CD1c-positive myeloid dendritic cell (primary cell): ENCODE measurements at regions not wholly inside any gene's neighbourhood (a gene's known extent, or its start where the extent isn't known, plus 50 kb on each side); places are given as distances from the start of the nearest gene placed in this dataset.

ENCODE experiments used
- DNase-seq: peaks from one replicate; pipeline ENCODE4 v3.0.0-alpha.2; 2016; ENCODE audit errors: extremely low spot score

GRCh38 chr12:45549337-45549902 lies 180.1 kb upstream of the ARID2 start:
- no peak for DNase-seq

DNA sequence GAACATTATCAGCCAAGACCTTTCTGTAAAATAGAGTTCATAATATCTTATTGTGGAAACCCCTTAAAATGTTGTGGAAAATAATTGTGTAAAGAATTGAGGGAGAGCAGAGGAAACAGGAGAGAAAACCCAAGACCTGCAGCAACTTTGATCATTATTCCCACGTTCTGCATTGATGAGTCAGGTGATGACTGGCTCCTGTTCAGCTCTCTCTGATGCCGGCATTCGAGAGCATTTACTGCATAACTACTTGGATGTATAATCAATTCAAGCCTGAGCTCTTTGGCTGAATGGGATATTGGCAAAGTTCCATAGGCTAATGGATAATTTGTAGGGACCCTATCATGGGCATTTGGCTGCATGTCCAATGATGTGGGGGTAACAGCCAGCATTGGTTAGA lies 176.3 kb upstream of the ARID2 start:
- DNase-seq, result no peak

DNA sequence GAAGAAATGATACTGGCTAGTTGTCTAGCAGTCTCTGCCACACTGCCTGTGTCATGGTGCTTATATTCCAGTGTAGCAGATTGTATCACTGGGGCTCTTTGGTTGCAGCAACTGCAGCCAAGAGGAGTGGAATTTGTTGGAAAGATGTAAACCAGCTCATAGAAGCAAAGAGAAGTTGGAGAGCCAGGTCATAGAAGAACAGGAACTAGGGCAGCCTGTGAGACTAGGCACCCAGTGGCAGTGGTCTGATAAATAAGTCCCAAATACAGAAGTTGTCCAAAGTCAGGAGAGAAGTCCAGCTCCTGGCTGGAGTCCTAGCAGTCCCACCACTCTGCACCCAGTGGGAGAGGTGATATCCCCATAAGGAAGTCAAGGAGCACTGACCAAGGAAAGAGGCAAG lies 172.5 kb upstream of the ARID2 start:
- DNase-seq, result peak; percentile 78

DNA sequence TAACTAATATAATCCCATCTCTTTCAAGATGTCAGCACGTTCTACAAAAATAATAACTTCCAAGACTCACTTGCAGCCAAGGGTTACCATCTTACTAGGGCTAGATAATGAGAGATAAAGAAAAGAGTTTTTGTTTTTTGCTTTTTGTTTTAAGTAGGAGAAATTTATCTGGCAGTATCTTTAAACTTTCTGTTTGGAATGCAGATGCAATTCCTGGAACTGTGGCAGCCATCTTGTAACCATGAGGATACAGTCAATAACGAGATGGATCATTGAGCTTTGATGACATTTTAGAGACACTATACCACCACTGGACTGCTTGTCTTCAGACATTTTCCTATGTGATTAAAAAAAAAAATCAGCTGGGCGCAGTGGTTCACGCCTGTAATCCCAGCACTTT lies 171.2 kb upstream of the ARID2 start:
- no peak for DNase-seq

- DNase-seq, result no peak
Observed at GRCh38 chr12:45559537-45559936, 170.0 kb upstream of the ARID2 start.

- no peak for DNase-seq
Observed at GRCh38 chr12:45560689-45561088, 168.8 kb upstream of the ARID2 start.

DNA sequence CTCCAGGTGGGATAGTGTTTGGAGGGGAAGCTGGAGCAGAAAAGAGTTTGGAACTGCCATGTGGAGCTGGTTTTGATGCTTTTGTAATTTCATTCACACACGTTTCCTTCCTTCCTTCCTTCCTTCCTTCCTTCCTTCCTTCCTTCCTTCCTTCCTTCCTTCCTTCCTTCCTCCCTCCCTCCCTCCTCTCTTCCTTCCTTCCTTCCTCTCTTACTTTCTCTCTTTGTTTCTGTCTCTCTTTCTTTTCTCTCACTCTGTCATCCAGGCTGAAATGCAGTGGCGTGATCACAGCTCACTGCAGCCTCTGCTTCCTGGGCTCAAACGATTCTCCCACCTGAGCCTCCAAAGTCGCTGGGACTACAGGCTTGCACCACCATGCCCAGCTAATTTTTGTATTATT lies 168.0 kb upstream of the ARID2 start:
- no peak for DNase-seq

DNA sequence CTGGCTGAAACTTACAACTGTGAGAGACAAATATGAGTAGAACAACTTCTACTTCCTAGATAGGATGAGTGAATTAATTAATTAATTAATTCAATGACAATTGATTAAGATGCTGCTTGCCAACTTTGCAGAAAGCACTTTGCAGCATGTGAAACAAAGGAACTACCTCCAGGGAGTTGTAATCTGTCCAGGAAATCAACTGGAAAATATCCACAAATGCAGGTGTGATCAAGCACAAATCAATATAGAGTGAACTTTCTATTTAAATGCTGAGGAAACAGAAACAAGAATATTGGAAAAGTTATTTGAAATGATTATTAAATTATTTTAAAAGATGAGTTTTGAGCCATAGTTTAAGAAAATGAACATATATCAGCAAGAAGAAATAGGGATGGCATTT lies 163.9 kb upstream of the ARID2 start:
- no peak for DNase-seq

DNA sequence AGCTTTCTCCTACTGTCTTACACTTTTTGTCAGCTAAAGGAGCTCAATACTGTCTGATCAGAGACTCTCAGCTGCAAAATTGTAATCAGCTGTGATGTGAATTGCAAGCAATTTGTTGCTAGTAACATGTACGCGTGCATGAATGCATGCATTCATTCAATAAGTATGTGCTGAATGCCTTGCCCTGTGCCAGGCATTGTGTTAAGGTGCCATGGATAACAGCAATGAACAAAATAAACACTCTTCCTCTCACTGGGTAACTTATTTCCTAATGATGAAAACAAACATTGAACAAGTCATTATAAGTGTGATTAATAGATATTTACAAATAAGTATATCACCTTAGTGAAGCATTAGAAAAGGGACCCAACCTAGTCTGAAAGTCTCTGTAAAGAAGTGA lies 163.2 kb upstream of the ARID2 start:
- DNase-seq, result no peak

DNA sequence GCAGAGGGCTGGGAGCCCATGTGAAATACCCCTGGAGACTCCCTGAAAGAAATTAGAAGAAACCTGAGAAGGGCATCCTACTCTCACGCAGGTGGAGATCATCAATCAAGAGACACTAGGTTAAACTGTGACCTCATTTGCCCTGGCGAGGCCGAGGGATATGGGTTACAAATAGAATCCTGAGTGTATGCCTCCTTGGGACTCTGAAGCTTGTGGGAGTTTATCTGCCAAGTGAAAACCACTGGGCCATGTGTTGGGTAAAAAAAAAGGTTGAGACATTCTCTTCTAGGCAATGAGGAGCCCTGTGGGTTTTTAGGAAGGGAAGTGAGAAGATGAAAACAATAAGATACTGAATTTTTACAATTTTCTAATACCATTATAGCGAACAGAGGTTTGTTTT lies 160.7 kb upstream of the ARID2 start:
- no peak for DNase-seq

DNA sequence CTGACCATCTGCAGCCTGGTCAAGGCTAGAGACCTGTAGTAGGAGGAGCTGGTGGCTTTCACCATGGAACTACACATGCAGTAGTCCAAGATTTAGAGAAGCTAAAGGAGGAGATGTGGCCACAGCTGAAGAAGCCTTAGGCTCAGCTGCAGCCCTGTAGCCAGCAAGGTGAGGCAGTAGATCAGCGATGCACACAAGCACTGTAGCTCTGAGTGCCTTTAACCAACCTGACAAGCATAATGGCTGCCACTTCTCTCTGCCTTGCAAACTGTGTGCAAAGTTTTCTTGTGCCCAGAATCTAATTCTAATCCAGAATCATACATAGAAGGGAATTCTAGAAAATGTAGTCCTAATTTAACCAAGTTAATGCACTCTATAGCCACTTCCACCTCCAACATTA lies 159.0 kb upstream of the ARID2 start:
- DNase-seq, result no peak

DNA sequence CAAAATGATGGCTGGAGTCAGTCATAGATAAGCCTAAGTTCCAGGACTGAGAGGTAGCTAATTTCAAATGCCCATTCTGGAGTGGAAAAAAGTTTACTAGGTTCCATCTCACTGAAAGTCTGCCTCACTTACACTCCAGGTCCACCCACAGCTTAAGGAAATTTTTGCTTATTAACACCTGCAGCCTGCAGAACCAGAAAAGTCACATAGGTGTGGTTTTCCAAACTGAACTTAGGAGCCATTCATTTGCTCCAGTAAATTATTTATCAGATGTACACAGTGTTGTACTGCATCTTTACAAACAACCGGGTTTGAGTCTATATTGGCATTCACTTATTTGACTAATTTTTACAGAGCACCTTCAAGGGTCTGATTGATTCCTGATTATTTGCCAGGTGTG lies 157.4 kb upstream of the ARID2 start:
- DNase-seq, result no peak

- DNase-seq, result peak; percentile 62
Observed at GRCh38 chr12:45575417-45575816, 154.1 kb upstream of the ARID2 start.

DNA sequence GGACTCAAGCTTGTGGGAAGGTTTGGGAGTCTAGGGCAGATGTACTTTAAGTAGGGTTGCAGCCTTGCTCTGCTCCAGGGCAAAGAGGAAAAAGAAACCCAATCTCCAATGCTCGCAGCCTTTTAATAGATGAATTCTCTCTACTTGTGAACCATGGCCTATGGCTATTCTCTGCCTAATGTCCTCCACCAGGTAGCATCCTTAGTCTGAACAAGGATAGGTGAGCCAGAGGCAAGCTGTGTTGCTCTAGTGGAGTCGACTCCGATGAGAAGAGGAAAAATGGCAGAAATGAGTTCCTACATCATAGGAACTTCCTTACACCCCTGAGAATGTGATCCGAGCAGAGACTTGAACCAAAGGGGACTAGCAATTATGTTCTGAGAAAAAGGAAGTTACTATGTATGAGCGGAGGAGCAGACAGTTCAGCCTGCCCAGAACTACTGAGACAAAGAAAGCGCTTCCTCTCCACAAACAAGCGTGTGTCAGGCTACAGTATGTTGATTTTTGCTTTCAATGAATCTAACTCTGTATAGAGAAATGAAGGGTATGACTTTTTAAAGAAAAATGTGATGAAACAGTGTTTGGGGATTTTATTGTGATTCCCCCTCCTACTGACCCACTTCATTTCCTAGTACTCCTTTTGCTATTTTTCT lies 153.6 kb upstream of the ARID2 start:
- DNase-seq, result peak; percentile 71

DNA sequence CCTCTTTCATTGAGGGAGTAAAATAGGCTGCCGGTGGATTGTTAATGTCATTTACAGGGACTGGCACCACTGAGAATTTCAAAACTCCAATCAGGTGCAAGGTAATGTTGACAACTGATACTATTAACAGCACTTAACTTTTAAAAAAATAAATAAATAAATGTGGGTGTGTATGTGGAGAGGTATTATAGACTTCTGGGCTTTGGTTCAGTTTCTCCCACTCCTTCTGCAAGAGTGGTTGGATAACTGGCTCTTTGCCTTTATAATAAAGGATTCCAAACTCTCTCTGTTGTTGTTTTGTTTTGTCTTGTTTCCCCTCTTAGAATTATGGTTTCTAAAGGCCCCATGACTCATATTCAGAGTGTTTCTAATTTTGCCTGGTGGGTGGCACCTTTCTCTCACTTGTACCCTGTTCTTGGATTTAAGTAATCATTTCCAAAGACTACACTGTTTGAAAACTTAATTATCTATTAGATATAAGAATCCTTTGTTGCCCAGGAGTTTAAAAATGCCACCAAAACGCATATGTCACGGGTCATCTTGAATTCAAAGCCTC lies 151.6 kb upstream of the ARID2 start:
- peak; percentile 37 for DNase-seq

DNA sequence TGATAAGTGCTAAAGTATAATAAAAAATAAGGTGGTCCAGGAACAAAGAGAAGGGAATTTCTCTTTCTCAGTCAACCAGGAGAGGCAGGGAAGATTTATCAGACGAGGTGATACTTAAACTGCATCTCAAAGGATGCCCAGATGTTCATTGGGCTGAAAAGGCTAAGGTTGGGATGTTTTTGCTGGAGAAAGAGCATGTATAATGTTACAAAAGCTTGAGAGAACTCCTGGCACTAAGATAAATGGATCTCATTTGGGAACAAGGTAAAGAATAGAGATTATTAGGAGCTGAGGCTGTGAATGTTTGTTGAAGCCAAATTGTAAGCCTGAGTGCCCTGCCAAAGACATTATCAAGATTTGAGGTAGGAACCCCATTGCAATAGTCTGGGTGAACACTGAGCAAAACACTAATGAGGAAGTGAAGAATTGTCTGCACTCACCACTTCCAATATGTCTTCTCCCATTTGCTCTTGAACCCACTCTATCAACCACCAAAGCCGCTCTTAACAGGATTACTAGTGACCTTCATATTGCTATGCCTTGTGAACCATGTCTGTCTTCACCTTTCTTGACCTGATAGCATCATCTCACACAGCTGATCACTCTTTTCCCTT lies 149.0 kb upstream of the ARID2 start:
- DNase-seq, result no peak

DNA sequence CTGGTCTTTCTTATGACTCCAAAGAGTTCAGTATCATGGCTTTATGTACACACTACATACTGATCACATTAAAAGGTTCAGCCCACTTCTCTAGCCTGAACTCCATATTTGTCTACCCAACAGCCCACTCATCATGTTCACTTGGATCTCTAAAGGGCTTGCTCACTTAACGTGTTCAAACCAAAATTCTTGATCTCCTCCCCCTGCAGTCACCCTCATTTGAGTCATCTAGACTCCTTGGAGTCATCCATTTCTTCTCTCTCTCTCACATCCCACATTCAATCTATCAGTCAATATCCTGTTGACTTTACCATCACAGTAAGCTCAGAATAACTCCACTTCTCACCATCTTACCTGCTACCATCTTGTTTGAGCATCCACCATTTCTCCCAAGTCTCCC lies 148.4 kb upstream of the ARID2 start:
- DNase-seq, result no peak

DNA sequence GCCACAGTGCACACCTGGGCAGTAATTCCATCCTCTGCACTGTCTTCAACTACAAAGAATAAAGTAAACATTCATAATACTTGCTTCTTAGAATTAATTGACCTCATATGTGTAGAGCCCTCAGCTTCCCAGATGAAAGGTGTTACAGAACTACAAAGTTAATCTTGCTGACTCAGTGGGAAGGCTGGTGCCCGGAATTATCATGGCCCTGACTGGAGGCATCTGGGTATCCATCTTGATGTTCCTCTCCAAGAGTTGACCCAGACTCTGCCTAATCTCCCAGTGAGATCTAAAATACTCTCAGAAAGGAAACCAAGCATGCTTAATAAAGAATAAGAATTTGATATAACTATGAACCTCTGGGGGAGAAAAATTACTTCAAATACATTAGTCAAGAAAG lies 147.0 kb upstream of the ARID2 start:
- DNase-seq, result no peak

GRCh38 chr12:45582986-45583659 lies 146.4 kb upstream of the ARID2 start:
- peak; percentile 42 for DNase-seq

DNA sequence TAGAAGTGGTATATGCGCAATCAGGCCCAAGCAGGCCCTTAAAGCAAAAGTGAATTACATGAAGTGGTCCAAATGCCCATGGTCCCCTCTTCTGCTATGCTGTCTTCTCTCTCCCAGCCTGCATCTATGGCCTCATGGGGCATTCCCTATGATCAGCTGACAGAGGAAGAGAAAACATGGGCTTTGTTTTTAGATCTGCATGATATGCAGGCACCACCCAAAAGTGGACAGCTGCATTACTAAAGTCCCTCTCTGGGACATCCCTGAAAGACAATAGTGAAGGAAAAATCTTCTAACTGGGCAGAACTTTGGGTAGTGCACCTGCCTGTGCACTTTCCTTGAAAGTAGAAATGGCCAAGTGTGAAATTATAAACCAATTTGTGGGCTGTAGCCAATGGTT lies 145.2 kb upstream of the ARID2 start:
- DNase-seq, result no peak

DNA sequence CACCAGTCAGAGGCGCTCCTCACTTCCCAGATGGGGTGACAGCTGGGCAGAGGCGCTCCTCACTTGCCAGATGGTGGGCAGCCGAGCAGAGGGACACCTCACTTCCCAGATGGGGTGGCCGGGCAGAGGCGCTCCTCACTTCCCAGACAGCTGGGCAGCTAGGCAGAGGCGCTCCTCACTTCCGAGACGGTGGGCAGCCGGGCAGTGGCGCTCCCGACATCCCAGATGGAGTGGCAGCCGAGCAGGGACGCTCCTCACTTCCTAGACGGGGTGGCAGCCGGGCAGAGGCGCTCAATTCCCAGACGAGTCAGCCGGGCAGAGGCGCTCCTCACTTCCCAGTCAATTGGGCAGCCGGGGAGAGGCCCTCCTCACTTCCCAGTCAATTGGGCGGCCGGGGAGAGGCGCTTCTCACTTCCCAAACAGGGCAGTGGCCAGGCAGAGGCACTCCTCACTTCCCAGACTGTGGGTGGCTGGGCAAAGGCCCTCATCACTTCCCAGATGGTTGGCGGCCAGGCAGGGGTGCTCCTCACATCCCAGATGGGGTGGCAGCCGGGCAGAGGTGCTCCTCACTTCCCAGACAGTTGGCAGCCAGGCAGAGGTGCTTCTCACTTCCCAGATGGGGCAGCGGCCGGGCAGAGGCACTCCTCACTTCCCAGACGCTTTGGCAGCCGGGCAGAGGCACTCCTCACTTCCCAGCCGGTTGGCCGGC lies 143.8 kb upstream of the ARID2 start:
- no peak for DNase-seq

GRCh38 chr12:45586486-45586885 lies 143.0 kb upstream of the ARID2 start:
- DNase-seq, result no peak
